SK-N-MC (cell line): ENCODE measurements at regions not wholly inside any gene's neighbourhood (a gene's known extent, or its start where the extent isn't known, plus 50 kb on each side); places are given as distances from the start of the nearest gene placed in this dataset.

Source experiments
- EZH2 ChIP-seq: fragments of 200-600 bp; sonication (generic); IDR thresholded peaks from one replicate; pipeline ENCODE4 v1.6.1; 2017; ENCODE audit warnings: antibody characterized with exemption
- FOXP2 ChIP-seq: optimal IDR thresholded peaks from 2 replicates; pipeline ENCODE3; 2011; ENCODE audit warnings: mild to moderate bottlenecking, moderate library complexity; ENCODE audit not compliant: insufficient read depth; ENCODE audit errors: extremely low read length, control extremely low read depth
- POLR2AphosphoS5 ChIP-seq: IDR thresholded peaks from 2 replicates; pipeline ENCODE4 v1.6.1; 2012; ENCODE audit warnings: mild to moderate bottlenecking, low read depth, low read length, borderline replicate concordance

DNA sequence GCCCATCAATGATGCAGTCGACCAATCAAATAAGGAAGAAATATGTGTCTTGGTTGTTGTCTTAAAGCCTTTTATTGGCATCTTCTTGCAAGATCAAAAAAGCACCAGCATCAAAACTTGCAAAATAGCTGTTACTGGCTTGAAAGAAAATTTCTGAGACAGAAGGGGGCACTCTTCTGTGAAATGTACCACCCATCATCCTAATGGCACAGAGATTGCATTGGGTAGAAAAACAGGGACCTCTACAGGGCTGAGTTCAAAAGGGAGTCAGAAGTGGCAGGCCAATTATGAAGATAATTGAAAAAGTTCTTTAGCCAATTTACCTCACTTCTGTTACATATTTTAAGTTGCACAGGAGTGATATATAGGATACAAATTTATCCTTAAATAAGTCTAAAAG lies 122.3 kb upstream of the GPR149 start:
- TF ChIP-seq EZH2 (no peak), POLR2AphosphoS5 (no peak), FOXP2 (no peak)
